SIG-M5 (cell line): ENCODE measurements at regions not wholly inside any gene's neighbourhood (a gene's known extent, or its start where the extent isn't known, plus 50 kb on each side); places are given as distances from the start of the nearest gene placed in this dataset.
"Not testable (repeated sequence)": the region's sequence is repeated elsewhere in the genome, so short reads cannot be mapped to it uniquely, and the experiment has no call there.

Source experiments
- DNase-seq: peaks from one replicate; lab custom pipeline; 2025; lab: John Stamatoyannopoulos, UW

- DNase-seq = no peak
Measured at GRCh38 chr5:30479104-30479503, 714.4 kb upstream of the CDH6 start.

DNA sequence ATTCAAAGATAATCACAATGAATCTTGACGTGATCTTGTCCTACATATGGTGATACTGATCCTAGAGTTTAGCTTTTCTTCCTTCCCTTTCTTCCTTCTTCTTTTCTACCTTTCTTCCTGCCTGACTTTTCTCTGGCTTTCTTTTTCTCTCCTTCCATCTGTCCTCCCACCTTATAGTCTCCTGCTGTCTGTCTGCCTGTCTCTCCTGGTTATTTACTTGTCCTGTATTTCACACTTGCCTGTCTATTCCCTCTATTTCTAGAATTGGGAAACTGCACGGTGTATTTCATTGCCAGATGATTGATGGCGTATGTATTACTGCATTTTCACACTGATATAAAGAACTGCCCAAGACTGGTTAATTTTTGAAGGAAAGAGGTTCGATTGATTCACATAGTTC lies 718.1 kb upstream of the CDH6 start:
- DNase-seq = no peak

DNA sequence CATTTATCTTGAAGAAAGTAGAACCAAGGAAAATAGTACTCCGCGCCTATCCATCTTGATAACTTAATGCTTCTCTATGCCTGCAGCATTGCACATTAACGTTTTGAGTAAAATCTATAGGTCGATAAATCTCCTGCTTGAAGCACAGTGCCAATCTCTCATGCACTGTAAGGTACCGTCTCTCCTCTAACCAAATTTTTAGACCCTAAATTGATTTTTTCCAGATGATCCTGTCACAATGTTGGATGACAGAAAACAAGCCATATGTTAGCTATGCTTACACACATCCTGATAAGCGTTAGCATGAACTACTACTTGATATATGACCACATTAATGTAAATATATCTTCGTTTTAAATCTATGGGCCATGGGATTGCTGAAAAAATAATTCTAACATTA lies 723.8 kb upstream of the CDH6 start:
- no peak for DNase-seq

DNA sequence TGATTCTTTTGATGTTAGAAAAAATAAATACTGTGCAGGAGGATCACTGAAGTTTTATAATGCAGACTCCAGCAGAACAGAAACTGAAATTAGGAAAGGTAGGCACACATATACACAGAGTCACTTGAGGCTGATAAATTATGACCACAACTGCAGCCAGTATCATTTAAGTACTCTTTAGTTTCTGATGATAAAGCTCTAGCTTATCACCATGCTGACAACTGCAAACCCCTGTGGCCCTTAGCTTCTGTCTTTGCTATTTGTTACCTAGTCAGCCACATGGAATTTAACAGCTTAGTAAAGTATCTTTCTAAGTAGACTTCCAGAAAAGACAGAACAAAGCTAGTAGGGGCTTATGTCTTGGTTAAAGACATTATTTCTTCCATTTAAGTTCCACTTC lies 734.8 kb upstream of the CDH6 start:
- no peak for DNase-seq

GRCh38 chr5:30455484-30455883 lies 738.0 kb upstream of the CDH6 start:
- not testable (repeated sequence) for DNase-seq

DNA sequence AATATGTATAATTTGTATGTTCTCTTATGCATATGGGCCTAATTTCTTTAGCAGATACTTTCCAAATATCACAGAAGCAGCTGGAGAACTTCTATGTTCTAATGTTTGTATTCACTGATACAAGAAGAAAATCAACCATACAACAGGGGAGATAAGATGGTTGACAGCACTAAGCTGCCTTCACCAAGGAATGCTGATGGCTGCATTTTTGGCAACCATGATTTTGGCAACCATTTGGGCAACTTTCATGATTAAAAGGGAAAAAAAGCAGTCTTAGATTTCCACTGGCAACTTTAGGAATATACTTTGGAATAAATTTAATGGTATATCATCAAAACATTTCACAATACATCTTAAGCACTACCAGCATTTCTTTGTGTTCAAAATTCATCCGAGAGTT lies 740.3 kb upstream of the CDH6 start:
- no peak for DNase-seq

GRCh38 chr5:30450153-30450552 lies 743.3 kb upstream of the CDH6 start:
- DNase-seq = no peak

GRCh38 chr5:30447431-30447830 lies 746.1 kb upstream of the CDH6 start:
- DNase-seq = no peak

DNA sequence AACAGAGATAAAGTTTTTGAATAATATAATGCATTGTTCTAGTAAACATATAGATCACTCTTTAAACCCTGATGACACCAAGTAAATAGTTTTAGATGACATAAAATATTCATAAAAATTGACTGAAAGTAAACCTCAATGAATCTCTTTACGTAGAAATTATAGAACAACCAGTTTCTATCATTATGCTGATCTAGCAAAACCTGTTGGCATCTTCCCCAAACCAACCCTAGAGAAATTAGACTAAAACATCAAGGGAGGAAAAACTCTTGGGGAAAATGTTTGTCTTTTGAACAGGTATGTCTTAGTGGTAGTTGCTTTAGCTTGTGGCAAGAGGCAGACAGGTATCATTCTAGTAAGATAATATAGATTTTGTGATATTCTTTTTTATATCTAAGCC lies 747.0 kb upstream of the CDH6 start:
- DNase-seq = no peak

DNA sequence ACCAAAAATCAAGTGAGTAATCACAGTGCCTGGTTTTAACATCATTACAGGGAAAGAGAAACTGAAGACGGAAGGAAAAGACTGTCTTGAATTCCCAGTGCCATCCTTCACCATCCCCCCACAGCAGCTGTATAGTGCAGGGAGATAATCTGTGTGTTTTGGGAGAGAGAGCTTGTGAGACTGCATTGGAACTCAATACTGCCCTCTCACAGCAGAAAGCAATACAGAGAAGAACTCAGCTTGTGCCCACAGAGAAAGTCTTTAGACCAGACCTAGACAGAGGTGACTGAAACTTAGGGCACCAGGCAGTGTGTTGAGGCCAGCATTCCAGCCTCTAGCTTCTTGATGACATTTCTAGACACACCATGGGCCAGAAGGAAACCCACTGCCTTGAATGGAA lies 754.7 kb upstream of the CDH6 start:
- no peak for DNase-seq

DNA sequence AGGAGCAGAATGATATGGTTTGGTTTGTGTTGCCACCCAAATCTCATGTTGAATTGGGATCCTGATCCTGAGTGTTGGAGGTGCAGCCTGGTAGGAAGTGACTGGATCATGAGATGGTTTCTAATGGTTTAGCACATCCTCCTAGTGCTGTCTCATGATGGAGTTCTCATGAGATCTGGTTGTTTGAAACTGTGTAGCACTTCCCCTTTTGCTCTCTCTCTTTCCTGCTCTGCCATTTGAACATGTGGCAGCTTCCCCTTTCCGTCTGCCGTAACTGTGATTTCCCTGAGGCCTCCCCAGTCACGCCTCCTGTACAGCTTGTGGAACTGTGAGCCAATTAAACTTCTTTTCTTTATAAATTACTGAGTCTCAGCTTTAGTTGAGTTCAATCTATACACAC lies 756.8 kb upstream of the CDH6 start:
- peak; percentile 8 for DNase-seq

- not testable (repeated sequence) for DNase-seq
Measured at GRCh38 chr5:30428866-30429407, 764.5 kb upstream of the CDH6 start.

- no peak for DNase-seq
Measured at GRCh38 chr5:30414078-30414477, 779.4 kb upstream of the CDH6 start.

DNA sequence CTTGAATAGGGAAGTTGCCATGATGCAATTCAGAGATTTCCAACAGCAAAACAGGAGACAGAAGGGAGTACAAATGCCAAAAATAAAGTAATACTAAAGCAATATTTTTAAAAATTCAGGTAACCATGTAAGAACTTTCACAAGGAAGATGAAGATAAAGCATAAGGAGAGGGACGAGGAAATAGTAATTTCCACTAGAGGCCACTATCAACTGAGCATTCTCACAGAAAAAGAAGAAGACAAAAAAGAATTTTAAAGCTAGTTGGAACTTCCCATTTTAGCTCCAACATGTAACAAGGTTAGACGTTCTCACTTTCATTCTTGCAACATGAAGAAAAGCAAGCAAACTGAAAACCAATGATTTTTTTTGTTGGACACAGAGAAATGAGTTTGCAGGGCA lies 779.9 kb upstream of the CDH6 start:
- DNase-seq = no peak

DNA sequence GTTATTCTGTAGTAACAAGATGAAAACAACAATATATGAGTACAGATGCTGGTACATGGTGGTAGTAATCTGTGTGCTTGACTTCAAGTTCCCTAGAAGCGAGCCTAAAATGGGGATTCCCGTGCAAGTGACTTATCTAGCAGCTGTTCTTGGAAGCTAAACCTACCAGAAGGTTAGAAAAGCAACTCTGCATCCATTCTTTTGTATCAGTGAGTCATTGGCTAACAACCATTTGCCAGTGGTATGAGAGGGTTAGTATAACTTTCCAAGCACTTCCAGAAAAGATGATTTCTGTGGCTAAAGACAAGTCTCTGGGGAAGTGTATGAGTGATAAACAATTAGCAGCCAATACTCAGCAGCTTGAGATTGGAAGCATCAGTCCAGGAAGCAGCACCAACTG lies 787.7 kb upstream of the CDH6 start:
- no peak for DNase-seq

DNA sequence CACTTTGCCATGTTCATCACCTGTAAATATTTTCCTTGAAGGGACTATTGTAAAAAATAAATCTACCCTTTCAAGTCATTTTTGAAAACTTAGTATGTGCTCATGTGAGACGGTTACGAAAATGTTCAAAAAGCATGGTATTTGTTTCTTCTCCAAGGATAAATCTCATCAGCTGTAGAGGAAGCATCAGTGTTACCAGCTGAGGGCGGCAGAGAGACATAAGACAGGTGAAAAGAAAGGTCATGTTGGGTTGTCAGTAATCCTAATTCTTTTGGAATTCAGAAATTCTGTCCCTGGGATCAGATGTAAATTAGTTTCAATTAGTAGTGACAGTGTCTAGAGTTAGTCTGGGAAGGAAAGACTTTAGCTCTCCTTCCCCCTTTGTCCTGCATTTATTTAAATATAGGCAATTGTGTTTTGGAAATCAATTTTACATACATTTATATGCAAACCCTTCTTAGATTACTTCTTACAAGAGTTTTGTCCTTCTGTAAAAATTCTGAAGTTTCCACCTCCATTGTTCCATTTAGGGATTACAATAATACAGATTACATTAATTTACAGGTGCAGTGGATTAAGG lies 791.9 kb upstream of the CDH6 start:
- DNase-seq = no peak

DNA sequence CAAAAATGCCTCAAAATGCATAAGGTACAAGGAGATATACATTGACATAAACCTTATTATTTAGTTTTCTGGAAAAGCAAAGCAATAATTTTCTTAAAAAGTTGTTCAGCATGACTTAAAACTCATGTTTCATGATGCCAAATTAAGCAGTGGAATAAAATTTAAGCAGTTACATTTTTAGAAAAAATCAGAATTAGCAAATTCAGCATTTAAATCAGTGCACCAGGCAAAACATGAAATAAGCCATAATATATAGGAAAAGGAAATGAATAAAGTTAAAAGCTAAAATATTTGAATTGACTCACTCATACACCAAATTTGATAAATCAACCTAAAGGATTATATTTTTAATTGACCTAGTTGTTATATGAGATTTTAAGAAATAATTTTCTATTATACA lies 795.1 kb upstream of the CDH6 start:
- no peak for DNase-seq

- DNase-seq = no peak
Measured at GRCh38 chr5:30392897-30393296, 800.6 kb upstream of the CDH6 start.

- DNase-seq = no peak
Measured at GRCh38 chr5:30390095-30390494, 803.4 kb upstream of the CDH6 start.

GRCh38 chr5:30387974-30388632 lies 805.4 kb upstream of the CDH6 start:
- DNase-seq = no peak

DNA sequence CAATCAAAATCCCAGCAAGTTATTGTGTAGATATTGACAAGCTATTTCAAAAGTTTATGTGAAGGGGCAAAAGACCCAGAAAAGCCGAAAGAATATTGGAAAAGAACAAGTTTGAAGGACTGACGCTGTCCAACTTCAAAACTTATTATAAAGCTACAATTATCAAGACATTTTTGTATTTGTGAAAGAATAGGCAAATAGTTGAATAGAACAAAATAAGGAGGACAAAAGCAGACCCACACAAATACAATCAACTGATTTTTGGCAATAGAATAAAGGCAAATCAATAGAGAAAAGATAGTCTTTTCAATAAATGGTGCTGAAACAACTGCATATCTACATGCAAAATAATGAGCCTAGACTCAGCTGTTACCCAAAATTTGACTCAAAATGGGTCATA lies 807.7 kb upstream of the CDH6 start:
- DNase-seq = no peak

GRCh38 chr5:30384171-30384570 lies 809.3 kb upstream of the CDH6 start:
- DNase-seq = no peak

- no peak for DNase-seq
Measured at GRCh38 chr5:30380228-30380627, 813.3 kb upstream of the CDH6 start.

- no peak for DNase-seq
Measured at GRCh38 chr5:30376848-30377247, 816.6 kb upstream of the CDH6 start.
